Motor neuron (in vitro differentiated cells): ENCODE measurements at regions not wholly inside any gene's neighbourhood (a gene's known extent, or its start where the extent isn't known, plus 50 kb on each side); places are given as distances from the start of the nearest gene placed in this dataset.
A peak's percentile ranks its signal among the peaks of the same experiment; 100 is the strongest.

ENCODE experiments used
- ATAC-seq, 8 experiments: fragments of 200-7000 bp; cut with Tn5 transposase; replicated peaks in 6 of 8; 2 replicates each; pipeline ENCODE4 v1.8.0; 2021; ENCODE audit warnings: mild to moderate bottlenecking in 8 of 8, moderate library complexity in 8 of 8
- H3K27ac ChIP-seq, 2 donors: fragments of 250-450 bp; sonication (Bioruptor Pico); 2 replicates each; pipeline ENCODE4 v1.9.0; 2021; ENCODE audit warnings: antibody characterized with exemption in 2 of 2, mild to moderate bottlenecking in 2 of 2, moderate library complexity in 1 of 2
- H3K4me1 ChIP-seq, 2 donors: fragments of 250-450 bp; sonication (Bioruptor Pico); replicated peaks in 1 of 2; 2 replicates each; pipeline ENCODE4 v1.6.1; 2021; ENCODE audit warnings: antibody characterized with exemption in 2 of 2, mild to moderate bottlenecking in 2 of 2, moderate library complexity in 1 of 2
- H3K4me3 ChIP-seq, 5 donors: fragments of 250-450 bp; sonication (Bioruptor Pico); 2 replicates each; pipeline ENCODE4 v1.9.0; 2021; ENCODE audit warnings: antibody characterized with exemption in 5 of 5, mild to moderate bottlenecking in 5 of 5, moderate library complexity in 4 of 5
- WGBS, 10 experiments: fragments of 450-650 bp; shearing (Covaris generic); methylation state at CpG; one replicate each; pipeline ENCODE4 v1.0.0; 2022; 5-methylcytosine and 5-hydroxymethylcytosine counted together
- in situ Hi-C, 9 experiments: fragments of 400-800 bp; cut with MboI; loops; one replicate each; pipeline ENCODE4 v1.15.0; 2021; ENCODE audit warnings: low sequenced_read_pairs in 9 of 9, low pct_unique_long_range_greater_than_20kb in 2 of 9; ENCODE audit not compliant: unreplicated experiment in 9 of 9

DNA sequence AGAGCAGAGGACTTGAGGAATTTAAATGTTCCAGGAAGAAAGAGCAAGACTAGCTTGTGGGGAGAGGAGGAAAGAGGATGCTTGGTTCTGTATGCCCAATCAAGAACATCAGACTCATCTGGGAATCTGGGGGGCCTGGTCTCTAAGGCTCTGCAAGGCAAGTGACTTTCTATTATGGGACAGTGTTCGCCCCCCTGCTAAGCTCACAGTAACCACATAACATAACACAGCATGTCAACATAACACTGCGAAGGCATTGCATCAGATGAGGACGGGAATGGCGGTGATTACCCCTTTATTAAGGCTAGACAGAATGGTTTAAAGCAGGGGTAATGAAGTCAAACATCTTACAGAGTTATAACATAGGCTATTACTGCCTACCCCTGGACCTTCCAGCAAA is 176.6 kb upstream of the IRX6 start:
- in situ Hi-C loops = no loop called here
- peak in 4 of 8 experiments; percentile 13 to 51 (median 30) for ATAC-seq

DNA sequence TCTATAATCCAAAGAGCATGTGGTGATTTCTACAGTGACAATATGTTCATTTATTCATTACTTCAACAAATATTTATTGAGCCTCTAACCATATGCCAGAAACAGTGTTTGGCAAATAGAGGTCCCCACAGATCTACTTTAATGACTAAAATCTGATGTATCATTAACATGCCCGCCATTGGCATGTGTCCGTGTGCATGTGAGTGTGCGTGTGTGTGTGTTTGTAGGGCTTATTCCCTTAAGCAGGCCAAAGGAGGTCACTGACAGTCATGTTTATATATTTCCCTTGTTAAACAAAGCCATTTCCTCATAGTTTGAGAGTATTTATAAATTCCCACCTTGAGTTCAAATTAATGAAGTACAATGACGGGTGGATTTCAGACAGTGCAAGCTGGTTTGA is 174.4 kb upstream of the IRX6 start:
- in situ Hi-C loops = no loop called here
- Histone ChIP-seq H3K27ac (no peak overlapping the region), H3K4me3 (no peak overlapping the region), H3K4me1 (peaks cover 8 to 10% of the 10 kb centered on the region in 2 donors)
- 7 to 86% (median 69%) methylated on average over 1 to 4 of the region's 4 CpGs; no CpG with 5 or more reads in 3 of the 10 experiments for WGBS, 10 experiments
- no peak for ATAC-seq

More for the DNA sequence above, 176.6 kb upstream of the IRX6 start:
- Histone ChIP-seq H3K4me3 (no peak overlapping the region), H3K4me1 (peaks cover 8 to 10% of the 10 kb centered on the region in 2 donors), H3K27ac (no peak overlapping the region)
- WGBS, 10 experiments = 24 to 100% (median 83%) methylated on average over 1 to 4 of the region's 4 CpGs; no CpG with 5 or more reads in 4 of the 10 experiments

DNA sequence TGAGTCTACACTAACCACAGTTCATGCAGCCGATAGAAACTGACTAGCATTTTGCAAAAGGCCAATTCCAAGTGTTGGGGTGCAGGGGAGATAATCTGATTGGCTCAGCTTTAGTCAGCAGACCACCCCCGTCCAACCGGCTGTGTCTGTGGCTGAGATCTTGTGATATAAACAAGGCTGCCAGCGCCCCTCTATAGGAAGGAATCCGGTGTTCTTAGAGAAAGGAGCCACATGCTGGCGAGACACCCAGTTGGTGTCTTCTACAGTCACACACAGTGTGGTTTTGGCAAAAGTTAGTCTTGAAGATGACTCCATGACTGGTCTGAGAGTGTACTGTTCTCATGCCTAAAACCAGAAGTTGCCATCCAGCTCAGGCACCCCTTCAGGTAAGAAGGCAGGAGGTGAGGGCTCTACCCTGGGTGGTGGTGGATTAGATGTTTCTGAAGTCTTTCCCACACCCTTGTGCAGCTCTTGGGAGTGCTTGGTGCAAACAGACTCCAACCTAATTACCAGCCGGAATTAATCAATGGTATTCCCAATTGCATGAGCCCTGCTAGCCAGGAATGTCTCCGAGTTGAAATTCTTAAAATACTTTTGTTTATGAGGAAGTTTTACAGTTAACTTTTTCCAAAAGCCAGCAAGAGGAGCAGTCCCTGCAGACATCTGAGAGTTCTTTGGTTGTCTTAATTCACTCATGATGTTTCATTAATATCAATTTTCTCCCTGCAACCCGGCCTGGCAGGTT is 172.3 kb upstream of the IRX6 start:
- no peak for ATAC-seq
- in situ Hi-C loops = no loop called here
- Histone ChIP-seq H3K27ac (no peak overlapping the region), H3K4me1 (peaks cover 3 to 4% of the 10 kb centered on the region in 2 donors), H3K4me3 (no peak overlapping the region)
- 10 to 85% (median 65%) methylated on average over 2 to 7 of the region's 9 CpGs; no CpG with 5 or more reads in 1 of the 10 experiments for WGBS, 10 experiments

DNA sequence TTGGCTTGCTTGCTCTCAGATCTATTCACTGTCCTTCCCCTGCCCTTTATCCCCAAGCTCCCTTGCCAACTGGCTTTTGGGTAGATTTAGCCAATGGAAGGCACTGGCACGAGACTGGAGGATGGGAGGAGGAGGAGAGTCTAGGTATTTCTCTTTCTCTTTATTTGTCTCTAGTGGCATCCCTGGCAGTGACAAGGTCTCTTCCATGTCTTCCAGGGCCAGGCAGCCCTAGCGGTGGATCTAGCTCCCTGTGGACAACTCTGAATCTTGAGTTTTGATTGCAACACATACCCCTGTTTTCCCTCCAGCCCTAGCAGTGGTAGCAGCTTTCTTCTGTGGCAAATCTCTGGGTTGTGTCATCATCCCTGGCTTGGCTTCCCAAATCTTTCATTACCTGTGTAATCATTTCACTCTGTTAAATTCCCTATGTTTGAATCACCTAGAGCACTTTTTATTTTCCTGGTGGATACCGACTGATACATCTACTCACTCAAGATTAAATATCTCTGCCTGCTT is 171.1 kb upstream of the IRX6 start:
- no peak for ATAC-seq
- H3K4me1 ChIP-seq = no peaks in the 10 kb centered on the region
- WGBS, 10 experiments = 33 to 93% (median 51%) methylated on average over 1 to 3 of the region's 3 CpGs; no CpG with 5 or more reads in 4 of the 10 experiments
- in situ Hi-C loops = no loop called here
- no peak overlapping the region for H3K27ac ChIP-seq
- H3K4me3 ChIP-seq = no peak overlapping the region

DNA sequence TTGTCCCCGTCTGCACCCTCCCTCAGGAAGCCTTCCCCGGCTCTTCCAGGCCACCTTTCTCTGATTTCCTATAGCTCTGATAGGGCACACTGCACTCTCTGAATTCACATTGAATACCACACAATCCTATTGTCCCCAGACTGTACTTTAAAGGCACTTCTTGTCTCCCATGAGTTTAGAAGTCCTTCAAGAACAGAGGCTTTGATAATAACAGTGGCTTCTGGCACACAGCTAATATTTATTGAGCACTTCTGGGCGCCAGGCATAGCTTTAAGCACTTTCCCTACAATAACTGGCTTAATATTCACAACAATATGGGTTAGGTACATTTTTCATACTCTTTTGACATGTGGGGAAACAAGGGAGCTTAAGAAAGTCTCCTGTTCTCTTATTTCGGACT is 169.7 kb upstream of the IRX6 start:
- Histone ChIP-seq H3K4me1 (no peaks in the 10 kb centered on the region), H3K4me3 (no peak overlapping the region), H3K27ac (no peak overlapping the region)
- in situ Hi-C loops = no loop called here
- ATAC-seq = no peak
- WGBS, 10 experiments = 10 to 81% (median 75%) methylated on average over 1 to 4 of the region's 4 CpGs; no CpG with 5 or more reads in 1 of the 10 experiments

DNA sequence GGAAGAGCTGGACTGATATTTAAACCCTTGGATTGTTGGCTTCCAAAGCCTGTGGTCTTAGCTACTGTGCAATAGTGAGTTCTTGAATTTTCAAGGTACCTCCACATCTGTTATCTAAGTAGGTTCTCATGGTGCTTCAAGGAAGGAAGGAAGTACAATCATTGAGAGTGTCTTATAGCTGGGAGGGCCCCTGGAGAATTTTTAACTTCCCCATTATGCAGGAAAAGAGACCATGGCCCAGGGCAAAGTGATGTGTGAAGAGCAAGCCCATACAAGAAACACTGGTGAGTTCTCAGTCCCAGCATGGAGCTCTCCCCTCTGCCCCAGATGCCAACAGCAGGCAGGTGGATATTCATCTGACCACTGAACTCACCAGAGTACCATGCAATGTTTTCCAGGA is 169.0 kb upstream of the IRX6 start:
- in situ Hi-C loops = no loop called here
- no peak for ATAC-seq
- no peak overlapping the region for H3K27ac ChIP-seq
- H3K4me1 ChIP-seq = no peaks in the 10 kb centered on the region
- no peak overlapping the region for H3K4me3 ChIP-seq

DNA sequence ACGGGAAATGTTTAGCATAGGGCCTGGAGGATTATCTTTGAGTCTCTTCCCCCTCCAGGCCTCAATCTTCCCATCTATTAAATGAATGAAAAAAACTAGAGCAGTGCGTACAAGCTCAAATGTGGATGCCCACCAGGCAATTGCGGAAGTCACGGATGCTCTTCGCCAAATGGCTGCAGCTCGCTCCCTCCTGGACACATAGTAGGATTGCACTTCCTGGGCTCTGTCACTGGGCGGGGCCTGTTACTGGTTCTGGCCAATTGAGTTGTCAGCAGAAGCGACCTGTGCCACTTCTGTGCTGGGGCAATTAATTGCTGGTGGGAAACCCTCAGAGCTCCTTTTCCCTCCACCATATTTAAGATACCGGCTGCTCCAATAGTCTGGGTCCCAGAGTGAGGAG is 168.2 kb upstream of the IRX6 start:
- ATAC-seq = no peak
- Histone ChIP-seq H3K4me3 (no peak overlapping the region), H3K27ac (no peak overlapping the region), H3K4me1 (no peaks in the 10 kb centered on the region)
- WGBS, 10 experiments = 24 to 100% (median 81%) methylated on average over 1 to 9 of the region's 9 CpGs; no CpG with 5 or more reads in 2 of the 10 experiments
- in situ Hi-C loops = no loop called here

DNA sequence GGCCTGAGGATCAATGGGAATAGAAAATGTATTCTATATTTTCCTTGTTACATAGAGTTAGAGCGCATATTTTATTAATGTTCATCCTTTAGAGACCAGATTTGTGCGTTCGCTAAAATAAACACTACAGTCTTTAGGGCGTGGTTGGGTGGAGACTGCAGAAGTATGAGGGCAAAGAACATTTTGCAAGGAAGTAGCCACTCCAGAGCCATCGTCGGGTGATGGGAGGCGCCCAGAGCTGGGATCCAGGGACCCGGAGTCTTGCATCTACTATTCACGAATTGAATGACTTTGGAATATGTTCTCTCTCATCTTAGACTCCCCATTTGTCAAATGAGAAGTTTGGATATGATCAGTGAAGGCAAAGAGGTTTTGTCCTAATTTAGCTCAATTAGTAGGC is 154.2 kb upstream of the IRX6 start:
- in situ Hi-C loops = no loop called here
- ATAC-seq = no peak
- Histone ChIP-seq H3K4me3 (no peak overlapping the region), H3K4me1 (no peaks in the 10 kb centered on the region), H3K27ac (no peak overlapping the region)
- WGBS, 10 experiments = 37 to 100% (median 76%) methylated on average over 2 to 6 of the region's 9 CpGs; no CpG with 5 or more reads in 2 of the 10 experiments

DNA sequence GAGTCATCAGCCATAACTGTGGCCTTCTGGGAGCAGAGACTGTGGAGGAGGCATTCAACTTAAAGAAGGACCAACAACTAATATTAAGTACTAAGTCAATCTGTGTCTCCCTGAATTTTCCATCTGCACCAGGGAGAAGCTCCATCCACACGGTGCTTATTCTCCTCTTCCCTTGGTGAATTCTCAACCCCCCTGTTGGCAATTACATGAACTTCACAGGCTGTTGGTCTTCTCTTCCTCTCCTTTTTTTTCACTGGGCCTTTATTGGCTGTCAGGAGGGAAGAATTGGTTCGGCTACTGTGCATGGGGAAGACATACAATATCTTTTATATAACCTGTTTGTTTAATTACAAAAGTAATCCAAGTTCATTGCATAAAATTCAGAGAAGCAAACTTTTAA is 152.8 kb upstream of the IRX6 start:
- in situ Hi-C loops = no loop called here
- WGBS, 10 experiments = 50 to 100% (median 74%) methylated on average over 1 to 2 of the region's 2 CpGs; no CpG with 5 or more reads in 2 of the 10 experiments
- no peak for ATAC-seq
- no peak overlapping the region for H3K27ac ChIP-seq
- H3K4me3 ChIP-seq = no peak overlapping the region
- no peaks in the 10 kb centered on the region for H3K4me1 ChIP-seq

DNA sequence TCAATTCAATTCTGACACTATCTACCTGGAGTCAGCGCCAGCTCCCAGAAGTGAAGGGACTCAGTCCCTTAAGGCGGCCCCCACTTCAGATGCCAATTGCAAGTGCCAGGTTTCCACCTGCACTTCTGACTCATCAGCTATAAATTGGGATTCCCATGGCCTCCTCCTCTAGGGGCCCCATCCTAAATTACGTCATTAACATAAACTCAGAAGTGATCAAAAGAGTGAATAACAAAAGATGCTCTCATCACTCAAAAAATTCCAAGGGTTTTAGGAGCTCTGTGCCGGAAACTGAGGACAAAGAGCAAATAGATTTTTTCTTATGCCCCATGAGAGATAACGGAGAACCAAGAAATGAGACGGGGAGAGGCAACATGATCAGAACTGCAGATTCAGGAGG is 148.6 kb upstream of the IRX6 start:
- in situ Hi-C loops = no loop called here
- 62 to 100% (median 75%) methylated on average over 1 to 6 of the region's 6 CpGs for WGBS, 10 experiments
- ATAC-seq = no peak
- Histone ChIP-seq H3K27ac (no peak overlapping the region), H3K4me3 (no peak overlapping the region), H3K4me1 (peaks cover 11 to 15% of the 10 kb centered on the region in 2 donors)

DNA sequence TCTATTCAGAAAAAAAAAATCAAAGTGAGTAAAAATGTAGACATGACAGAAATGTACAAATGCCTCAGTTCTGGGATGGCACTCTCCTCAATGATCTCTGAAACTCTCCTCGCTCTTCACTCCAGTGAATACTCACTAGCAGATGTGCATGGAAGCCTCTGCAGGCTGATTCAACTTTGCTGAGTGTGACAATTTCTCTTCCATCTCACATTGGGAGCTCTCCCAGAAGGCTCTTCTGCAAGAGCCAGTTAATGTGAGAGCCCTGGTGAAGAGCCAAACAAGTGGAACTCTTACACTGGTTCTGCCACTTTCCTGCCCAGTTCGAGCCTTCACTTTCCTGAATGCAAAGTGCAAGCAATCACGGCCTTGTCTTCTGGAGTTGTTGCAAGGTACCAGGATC is 147.1 kb upstream of the IRX6 start:
- Histone ChIP-seq H3K4me1 (peaks cover 11 to 15% of the 10 kb centered on the region in 2 donors), H3K27ac (no peak overlapping the region), H3K4me3 (no peak overlapping the region)
- no peak for ATAC-seq
- in situ Hi-C loops = no loop called here
- WGBS, 10 experiments = 0 to 100% (median 80%) methylated on average over 1 of the region's 3 CpGs; no CpG with 5 or more reads in 5 of the 10 experiments

DNA sequence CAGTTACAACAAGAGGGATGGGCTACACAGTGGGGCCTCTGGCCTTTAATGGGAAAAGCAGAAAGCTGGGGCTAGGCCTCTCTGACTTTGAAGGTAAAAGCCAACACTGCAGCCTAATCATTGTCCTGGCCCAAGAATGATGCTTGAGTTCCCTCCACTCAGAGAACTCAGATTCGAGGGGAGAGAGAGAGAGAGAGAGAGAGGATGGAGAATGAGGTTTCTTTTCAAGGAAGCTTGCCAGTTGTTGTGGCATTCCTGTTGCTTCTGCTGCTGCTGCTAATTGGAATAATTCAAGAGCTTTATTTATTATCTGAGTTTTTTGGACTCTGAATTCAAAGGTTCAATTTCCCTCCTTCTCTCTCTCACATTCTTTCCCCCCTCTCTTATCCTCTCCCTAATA is 144.6 kb upstream of the IRX6 start:
- Histone ChIP-seq H3K4me3 (no peak overlapping the region), H3K4me1 (peaks cover 11 to 15% of the 10 kb centered on the region in 2 donors), H3K27ac (no peak overlapping the region)
- ATAC-seq = peak in 2 of 8 experiments; percentile 7 to 10
- in situ Hi-C loops = no loop called here
- 0 to 80% (median 50%) methylated on average over 1 of the region's 1 CpG; no CpG with 5 or more reads in 5 of the 10 experiments for WGBS, 10 experiments

DNA sequence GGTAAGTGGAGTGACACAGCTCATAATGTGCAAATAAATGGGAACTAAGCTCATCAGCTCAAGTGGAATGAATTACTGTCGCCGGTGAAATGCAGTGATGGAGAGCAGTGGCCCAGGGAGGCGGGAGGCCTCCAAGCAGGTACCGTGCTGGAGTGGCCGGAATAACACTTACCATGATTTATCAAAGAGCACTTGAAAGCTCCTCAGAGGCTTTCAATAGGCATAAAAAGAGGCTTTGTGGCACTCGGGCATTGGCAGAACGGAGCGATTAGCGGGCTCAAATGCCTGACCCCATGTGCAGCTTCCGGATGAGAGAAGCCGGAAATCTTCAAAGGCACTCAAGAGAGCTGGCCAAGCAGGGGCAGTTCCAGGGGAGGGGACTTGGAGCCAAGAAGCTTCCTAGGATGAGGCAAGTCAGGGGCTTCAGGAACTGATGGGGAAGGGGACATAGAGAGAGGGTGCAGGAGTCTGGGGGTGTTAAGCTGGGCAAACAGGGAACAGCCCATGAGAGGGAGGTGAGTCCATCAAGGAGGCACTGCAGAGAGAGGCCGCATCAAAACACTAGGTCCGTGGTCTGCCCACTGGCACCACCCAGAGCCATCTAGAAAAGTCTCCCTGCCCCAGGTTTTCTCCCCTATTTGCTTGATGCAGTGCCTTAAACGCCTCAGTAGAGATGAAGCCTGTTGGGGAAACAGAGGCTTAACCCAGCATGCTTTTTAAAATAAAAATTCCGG is 144.0 kb upstream of the IRX6 start:
- H3K27ac ChIP-seq = no peak overlapping the region
- WGBS, 10 experiments = 16 to 92% (median 57%) methylated on average over 2 to 7 of the region's 15 CpGs; no CpG with 5 or more reads in 3 of the 10 experiments
- ATAC-seq = peak in 5 of 8 experiments; percentile 85 to 96 (median 96)
- in situ Hi-C loops = no loop called here
- H3K4me1 ChIP-seq = peaks cover 11 to 15% of the 10 kb centered on the region in 2 donors
- H3K4me3 ChIP-seq = no peak overlapping the region
